B cell (primary cell): ENCODE measurements at regions not wholly inside any gene's neighbourhood (a gene's known extent, or its start where the extent isn't known, plus 50 kb on each side); places are given as distances from the start of the nearest gene placed in this dataset.

Source experiments
- ATAC-seq: fragments of 200-7000 bp; cut with Tn5 transposase; one replicate; pipeline ENCODE4 v1.10.0; 2021; ENCODE audit warnings: low read depth, mild to moderate bottlenecking, moderate number of reproducible peaks, moderate library complexity
- CTCF ChIA-PET: fragments of 350-600 bp; sonication (Branson Sonifier 250); formaldehyde crosslinking; loops from one replicate; lab custom pipeline; 2021; ENCODE audit warnings: antibody characterized with exemption, inconsistent platforms; lab: Charles Lee
- POLR2A ChIA-PET: fragments of 350-600 bp; sonication (Branson Sonifier 250); formaldehyde crosslinking; loops from one replicate; lab custom pipeline; 2021; ENCODE audit warnings: antibody characterized with exemption; lab: Charles Lee
- DNase-seq: peaks from one replicate; pipeline ENCODE4 v3.0.0; 2013
- H2AFZ ChIP-seq: 2 replicates; pipeline ENCODE4 v1.6.1; 2012; ENCODE audit warnings: mild to moderate bottlenecking, low read depth, low read length; ENCODE audit not compliant: insufficient read depth, poor library complexity, severe bottlenecking
- H3K27ac ChIP-seq, 2 donors: 1 replicate in 1 of 2; 2 replicates in 1 of 2; pipeline ENCODE4 v1.5.1; 2012 to 2013; ENCODE audit warnings: low read length in 2 of 2, mild to moderate bottlenecking in 2 of 2, moderate library complexity in 1 of 2
- H3K27me3 ChIP-seq, 4 experiments: fragments of 200-600 bp in 1 of 4; sonication (generic) in 1 of 4; replicated peaks in 1 of 4; 1 replicate in 2 of 4; 2 replicates in 2 of 4; pipeline versions ENCODE4 v1.6.1 to v1.7.0; 2013 to 2016; ENCODE audit warnings: low read length in 3 of 4, mild to moderate bottlenecking in 2 of 4, mixed read lengths in 1 of 4, moderate library complexity in 1 of 4; ENCODE audit not compliant: insufficient read depth in 4 of 4, control insufficient read depth in 3 of 4; ENCODE audit errors: control extremely low read depth in 1 of 4
- H3K36me3 ChIP-seq, 2 experiments: replicated peaks in 1 of 2; 1 replicate in 1 of 2; 2 replicates in 1 of 2; pipeline versions ENCODE4 v1.6.1 to v1.7.1; 2013; ENCODE audit warnings: low read length in 1 of 2; ENCODE audit not compliant: insufficient read depth in 2 of 2, control insufficient read depth in 1 of 2; ENCODE audit errors: control extremely low read depth in 1 of 2, extremely low read depth in 1 of 2
- H3K4me1 ChIP-seq, 2 donors: fragments of 200-600 bp in 1 of 2; sonication (generic) in 1 of 2; 1 replicate in 1 of 2; 2 replicates in 1 of 2; pipeline versions ENCODE4 v1.5.1 to v1.6.1; 2013 to 2017; ENCODE audit warnings: low read length in 2 of 2; ENCODE audit not compliant: control insufficient read depth in 2 of 2, insufficient read depth in 2 of 2
- H3K4me2 ChIP-seq: replicated peaks from 2 replicates; pipeline ENCODE3; 2012; ENCODE audit warnings: mild to moderate bottlenecking, low read depth, low read length; ENCODE audit not compliant: poor library complexity, severe bottlenecking
- H3K4me3 ChIP-seq, 5 experiments: fragments of 200-600 bp in 1 of 5; sonication (generic) in 1 of 5; 1 replicate in 3 of 5; 2 replicates in 2 of 5; pipeline versions ENCODE4 v1.5.1 to v1.7.0; 2011 to 2016; ENCODE audit warnings: low read length in 4 of 5, mild to moderate bottlenecking in 4 of 5, low read depth in 2 of 5, control low read depth in 1 of 5, moderate library complexity in 1 of 5; ENCODE audit not compliant: insufficient read depth in 1 of 5; ENCODE audit errors: control extremely low read depth in 1 of 5, extremely low read depth in 1 of 5
- H3K79me2 ChIP-seq: fragments of 200-600 bp; sonication (generic); one replicate; pipeline ENCODE4 v1.6.0; 2016; ENCODE audit warnings: low read length; ENCODE audit not compliant: control insufficient read depth, insufficient read depth
- H3K9ac ChIP-seq: fragments of 200-600 bp; sonication (generic); 2 replicates; pipeline ENCODE4 v1.6.1; 2017; ENCODE audit warnings: mild to moderate bottlenecking, low read length, moderate library complexity
- H3K9me3 ChIP-seq, 3 donors: one replicate each; pipeline versions ENCODE4 v1.6.1 to v1.7.1; 2013; ENCODE audit warnings: low read length in 2 of 3; ENCODE audit not compliant: control insufficient read depth in 2 of 3, insufficient read depth in 1 of 3; ENCODE audit errors: control extremely low read depth in 1 of 3
- H4K20me1 ChIP-seq: 2 replicates; pipeline ENCODE4 v1.6.0; 2012; ENCODE audit warnings: mild to moderate bottlenecking, low read length; ENCODE audit not compliant: insufficient read depth, control insufficient read depth, poor library complexity, severe bottlenecking
- H3K27ac Mint-ChIP-seq: one replicate; pipeline ENCODE4 v1.8.0; 2021; ENCODE audit warnings: mixed read lengths
- H3K27me3 Mint-ChIP-seq: one replicate; pipeline ENCODE4 v1.8.0; 2021; ENCODE audit warnings: mixed read lengths
- H3K4me1 Mint-ChIP-seq: one replicate; pipeline ENCODE4 v1.8.0; 2021; ENCODE audit warnings: mixed read lengths
- H3K4me3 Mint-ChIP-seq: one replicate; pipeline ENCODE4 v1.8.0; 2021; ENCODE audit warnings: mixed read lengths
- H3K9me3 Mint-ChIP-seq: one replicate; pipeline ENCODE4 v1.8.0; 2022; ENCODE audit warnings: mixed read lengths; ENCODE audit not compliant: insufficient read depth
- CTCF ChIP-seq: fragments of 200-600 bp; IDR thresholded peaks from one replicate; pipeline ENCODE4 v1.8.0; 2022; ENCODE audit warnings: antibody characterized with exemption, mild to moderate bottlenecking
- EZH2 ChIP-seq: IDR thresholded peaks from 2 replicates; pipeline ENCODE4 v1.6.1; 2012; ENCODE audit warnings: borderline replicate concordance, low read depth, mild to moderate bottlenecking, moderate library complexity, low read length; ENCODE audit not compliant: insufficient read depth, poor library complexity, severe bottlenecking
- WGBS: methylation state at CpG from one replicate; pipeline ENCODE4 v1.1.5; 2013; ENCODE audit warnings: missing lambda C conversion rate; ENCODE audit not compliant: insufficient coverage; 5-methylcytosine and 5-hydroxymethylcytosine counted together
- intact Hi-C: fragments of 100-400 bp; cut with micrococcal nuclease; formaldehyde crosslinking; loops from one replicate; pipeline ENCODE4 v1.10.0; 2022

DNA sequence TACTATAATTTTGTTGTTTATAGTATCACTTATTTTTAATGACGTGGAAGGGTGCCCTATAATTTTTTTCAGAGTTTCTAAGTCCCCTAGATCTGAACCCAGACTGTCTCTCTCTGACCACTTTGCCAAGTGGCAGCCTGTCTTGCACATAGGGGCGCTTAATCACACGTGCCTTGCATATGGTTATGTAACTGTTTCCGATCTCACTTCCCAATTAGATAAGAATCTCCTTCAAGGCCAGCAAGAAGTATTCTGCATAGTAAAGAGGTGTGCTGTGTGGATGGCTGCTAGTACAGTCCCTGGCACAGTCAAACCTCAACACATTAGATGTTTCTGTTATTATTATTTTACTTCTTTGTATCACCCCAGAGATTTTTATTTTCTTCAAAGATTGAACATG lies 197.8 kb upstream of the SIX2 start:
- peaks cover 0 to 3% (median 2%) of the 10 kb centered on the region in 3 donors for H3K9me3 ChIP-seq
- H3K79me2 ChIP-seq, result no peaks in the 10 kb centered on the region
- Mint-ChIP-seq H3K27me3 (peaks cover 3% of the 10 kb centered on the region), H3K27ac (no peak overlapping the region), H3K4me1 (peaks cover 3% of the 10 kb centered on the region), H3K9me3 (peaks cover 8% of the 10 kb centered on the region), H3K4me3 (no peak overlapping the region)
- no peaks in the 10 kb centered on the region for H4K20me1 ChIP-seq
- no peak overlapping the region for H3K9ac ChIP-seq
- H3K36me3 ChIP-seq, result no peaks in the 10 kb centered on the region
- CTCF ChIA-PET, result no interaction called here
- no peak for ATAC-seq
- no peak for TF ChIP-seq CTCF
- TF ChIP-seq EZH2, result no peak
- no CpG with 5 or more reads among the region's 4 CpGs for WGBS
- POLR2A ChIA-PET, result no interaction called here
- no peak overlapping the region for H2AFZ ChIP-seq
- intact Hi-C loops, result no loop called here
- DNase-seq, result no peak
- no peak overlapping the region for H3K4me3 ChIP-seq
- no peak overlapping the region for H3K4me2 ChIP-seq
- no peak overlapping the region for H3K27ac ChIP-seq
- H3K4me1 ChIP-seq, result no peaks in the 10 kb centered on the region
- no peaks in the 10 kb centered on the region for H3K27me3 ChIP-seq

GRCh38 chr2:45205985-45206384 lies 196.7 kb upstream of the SIX2 start:
- POLR2A ChIA-PET, result no interaction called here
- H3K4me1 ChIP-seq, result no peaks in the 10 kb centered on the region
- no peaks in the 10 kb centered on the region for H3K27me3 ChIP-seq
- no peaks in the 10 kb centered on the region for H4K20me1 ChIP-seq
- H3K79me2 ChIP-seq, result no peaks in the 10 kb centered on the region
- no peak overlapping the region for H3K9ac ChIP-seq
- CTCF ChIA-PET, result no interaction called here
- Mint-ChIP-seq H3K9me3 (peaks cover 12% of the 10 kb centered on the region), H3K4me1 (peaks cover 2% of the 10 kb centered on the region), H3K27me3 (peaks cover 7% of the 10 kb centered on the region), H3K27ac (no peak overlapping the region), H3K4me3 (no peak overlapping the region)
- ATAC-seq, result no peak
- 97% methylated on average over 7 of the region's 8 CpGs for WGBS
- no peak for DNase-seq
- TF ChIP-seq EZH2 (no peak), CTCF (no peak)
- H3K27ac ChIP-seq, result no peak overlapping the region
- no peak overlapping the region for H3K4me2 ChIP-seq
- no peak overlapping the region for H3K4me3 ChIP-seq
- intact Hi-C loops, result no loop called here
- H3K9me3 ChIP-seq, result peaks cover 2 to 8% (median 5%) of the 10 kb centered on the region in 3 donors
- H3K36me3 ChIP-seq, result no peaks in the 10 kb centered on the region
- H2AFZ ChIP-seq, result no peak overlapping the region
